NCI-H2081 (cell line): ENCODE measurements at regions not wholly inside any gene's neighbourhood (a gene's known extent, or its start where the extent isn't known, plus 50 kb on each side); places are given as distances from the start of the nearest gene placed in this dataset.
A peak's percentile ranks its signal among the peaks of the same experiment; 100 is the strongest.
"Not testable (repeated sequence)": the region's sequence is repeated elsewhere in the genome, so short reads cannot be mapped to it uniquely, and the experiment has no call there.

Source experiments
- DNase-seq, 2 experiments: peaks; one replicate each; lab custom pipeline; 2025; lab: John Stamatoyannopoulos, UW

- DNase-seq = no peak
Observed at GRCh38 chr13:91024157-91024792, 323.2 kb upstream of the MIR17HG start.

GRCh38 chr13:91025442-91025841 is 322.0 kb upstream of the MIR17HG start:
- DNase-seq = no peak

- DNase-seq = no peak
Observed at GRCh38 chr13:91031508-91031907, 316.0 kb upstream of the MIR17HG start.

- DNase-seq = no peak
Observed at GRCh38 chr13:91032104-91032503, 315.4 kb upstream of the MIR17HG start.

GRCh38 chr13:91036886-91037285 is 310.6 kb upstream of the MIR17HG start:
- no peak for DNase-seq

- no peak for DNase-seq
Observed at GRCh38 chr13:91042870-91043269, 304.6 kb upstream of the MIR17HG start.

- peak; percentile 0 to 7 for DNase-seq
Observed at GRCh38 chr13:91045351-91046034, 302.0 kb upstream of the MIR17HG start.

- no peak for DNase-seq
Observed at GRCh38 chr13:91046715-91047327, 300.7 kb upstream of the MIR17HG start.

- no peak for DNase-seq
Observed at GRCh38 chr13:91050970-91051369, 296.5 kb upstream of the MIR17HG start.

GRCh38 chr13:91052876-91053275 is 294.6 kb upstream of the MIR17HG start:
- no peak for DNase-seq

GRCh38 chr13:91053318-91054065 is 294.0 kb upstream of the MIR17HG start:
- DNase-seq = no peak

- no peak for DNase-seq
Observed at GRCh38 chr13:91054902-91055301, 292.6 kb upstream of the MIR17HG start.

GRCh38 chr13:91056746-91057145 is 290.7 kb upstream of the MIR17HG start:
- no peak for DNase-seq

GRCh38 chr13:91057507-91057906 is 290.0 kb upstream of the MIR17HG start:
- DNase-seq = not testable (repeated sequence)

- DNase-seq = no peak
Observed at GRCh38 chr13:91058066-91058465, 289.4 kb upstream of the MIR17HG start.

GRCh38 chr13:91058919-91059318 is 288.6 kb upstream of the MIR17HG start:
- no peak for DNase-seq

GRCh38 chr13:91066745-91067144 is 280.7 kb upstream of the MIR17HG start:
- no peak for DNase-seq

- DNase-seq = no peak
Observed at GRCh38 chr13:91072486-91072885, 275.0 kb upstream of the MIR17HG start.

- DNase-seq = no peak
Observed at GRCh38 chr13:91074091-91074490, 273.4 kb upstream of the MIR17HG start.

GRCh38 chr13:91076830-91077229 is 270.7 kb upstream of the MIR17HG start:
- DNase-seq = no peak

- peak in 1 of 2 experiments; percentile 17 for DNase-seq
Observed at GRCh38 chr13:91078093-91078679, 269.3 kb upstream of the MIR17HG start.

- DNase-seq = no peak
Observed at GRCh38 chr13:91079176-91079575, 268.3 kb upstream of the MIR17HG start.
